Lung (tissue), 11 donors: ENCODE measurements at regions not wholly inside any gene's neighbourhood (a gene's known extent, or its start where the extent isn't known, plus 50 kb on each side); places are given as distances from the start of the nearest gene placed in this dataset.

Experiments used
- ATAC-seq: fragments of 200-7000 bp; cut with Tn5 transposase; one replicate; pipeline ENCODE4 v1.9.1; 2020; ENCODE audit warnings: moderate number of reproducible peaks; ENCODE audit not compliant: insufficient read depth, low FRiP score
- DNase-seq, 3 donors: peaks; one replicate each; pipeline ENCODE4 v3.0.0-alpha.2; 2013 to 2017
- H3K27ac ChIP-seq, 2 donors: one replicate each; pipeline ENCODE4 v1.5.1; 2013; ENCODE audit warnings: mild to moderate bottlenecking in 2 of 2, moderate library complexity in 2 of 2, control low read depth in 1 of 2, inconsistent platforms in 1 of 2, low read depth in 1 of 2, low read length in 1 of 2
- H3K27me3 ChIP-seq, 3 donors: one replicate each; pipeline ENCODE4 v1.5.1; 2013; ENCODE audit warnings: low read length in 2 of 3; ENCODE audit not compliant: control insufficient read depth in 3 of 3, insufficient read depth in 3 of 3
- H3K36me3 ChIP-seq, 4 donors: one replicate each; pipeline ENCODE4 v1.5.1; 2013; ENCODE audit warnings: low read length in 4 of 4, mild to moderate bottlenecking in 1 of 4, moderate library complexity in 1 of 4; ENCODE audit not compliant: control insufficient read depth in 4 of 4, insufficient read depth in 4 of 4
- H3K4me1 ChIP-seq, 5 donors: one replicate each; pipeline ENCODE4 v1.5.1; 2013; ENCODE audit warnings: low read length in 5 of 5, mild to moderate bottlenecking in 2 of 5, moderate library complexity in 1 of 5; ENCODE audit not compliant: control insufficient read depth in 5 of 5, insufficient read depth in 5 of 5
- H3K4me3 ChIP-seq: one replicate; pipeline ENCODE4 v1.5.1; 2013; ENCODE audit warnings: mild to moderate bottlenecking, control low read depth, moderate library complexity
- H3K9ac ChIP-seq, 2 donors: one replicate each; pipeline ENCODE4 v1.5.1; 2013; ENCODE audit warnings: low read length in 2 of 2, control low read depth in 1 of 2; ENCODE audit not compliant: insufficient read depth in 1 of 2
- H3K9me3 ChIP-seq, 4 donors: one replicate each; pipeline ENCODE4 v1.5.1; 2013; ENCODE audit warnings: low read length in 3 of 4, mild to moderate bottlenecking in 1 of 4, moderate library complexity in 1 of 4; ENCODE audit not compliant: control insufficient read depth in 4 of 4, insufficient read depth in 3 of 4
- CTCF ChIP-seq: IDR thresholded peaks from 2 replicates; pipeline ENCODE4 v1.5.1; 2012; ENCODE audit warnings: mild to moderate bottlenecking; ENCODE audit errors: control extremely low read depth, extremely low read depth
- whole genome bisulfite sequencing, 2 donors: extraction: QIAGEN DNeasy Blood & Tissue Kit; methylation state at CpG; one replicate each; pipeline ENCODE4 v1.1.7; 2013; 5-methylcytosine and 5-hydroxymethylcytosine counted together
- donor health status: control.
- donor health status: control.
- donor health status: Bipolar disorder and iron deficiency.
- donor health status: healthy.
- donor health status: DM: yes; HTN: yes; CAD: no.

DNA sequence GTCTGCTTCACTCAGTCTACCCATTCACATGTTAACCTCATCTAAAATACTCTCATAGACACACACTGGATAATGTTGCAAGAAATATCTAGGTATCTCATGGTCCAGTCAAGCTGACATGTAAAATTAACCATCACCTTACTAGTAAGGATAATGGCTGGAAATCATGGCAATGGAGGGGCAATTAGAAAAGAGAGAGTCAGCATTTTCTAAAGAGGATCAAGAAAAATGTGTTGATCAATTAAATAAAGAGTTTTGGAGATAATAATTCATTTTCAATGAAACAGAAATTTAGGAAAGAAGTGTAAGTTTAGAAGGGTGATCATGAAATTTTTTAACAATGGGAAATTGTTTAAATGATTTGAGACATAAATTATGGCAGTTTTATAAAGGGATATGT is 1914.1 kb upstream of the IGFBP7 start:
- Histone ChIP-seq H3K27ac (no peak overlapping the region), H3K9me3 (no peaks in the 10 kb centered on the region), H3K4me3 (no peak overlapping the region), H3K36me3 (no peaks in the 10 kb centered on the region), H3K27me3 (no peaks in the 10 kb centered on the region), H3K4me1 (no peaks in the 10 kb centered on the region), H3K9ac (no peak overlapping the region)
- DNase-seq (no peak), ATAC-seq (no peak)
- no peak for TF ChIP-seq CTCF

GRCh38 chr4:59037812-59038211 is 1927.6 kb upstream of the IGFBP7 start:
- no peaks in the 10 kb centered on the region for H3K4me1 ChIP-seq

GRCh38 chr4:59039046-59039445 is 1928.9 kb upstream of the IGFBP7 start:
- Histone ChIP-seq H3K27me3 (no peaks in the 10 kb centered on the region), H3K9ac (no peak overlapping the region), H3K4me3 (no peak overlapping the region), H3K36me3 (no peaks in the 10 kb centered on the region), H3K4me1 (no peaks in the 10 kb centered on the region), H3K27ac (no peak overlapping the region), H3K9me3 (no peaks in the 10 kb centered on the region)
- TF ChIP-seq CTCF: no peak
- DNase-seq (no peak), ATAC-seq (no peak)
- 95% methylated on average over 6 of the region's 6 CpGs for WGBS, 2 donors

More at GRCh38 chr4:59037812-59038211, 1927.6 kb upstream of the IGFBP7 start:
- Histone ChIP-seq H3K4me3 (no peak overlapping the region), H3K27me3 (no peaks in the 10 kb centered on the region), H3K27ac (no peak overlapping the region), H3K9ac (no peak overlapping the region), H3K9me3 (no peaks in the 10 kb centered on the region), H3K36me3 (no peaks in the 10 kb centered on the region)
- TF ChIP-seq CTCF: no peak
- DNase-seq (no peak), ATAC-seq (no peak)
- WGBS, 2 donors: 78 to 86% methylated on average over 1 of the region's 1 CpG

DNA sequence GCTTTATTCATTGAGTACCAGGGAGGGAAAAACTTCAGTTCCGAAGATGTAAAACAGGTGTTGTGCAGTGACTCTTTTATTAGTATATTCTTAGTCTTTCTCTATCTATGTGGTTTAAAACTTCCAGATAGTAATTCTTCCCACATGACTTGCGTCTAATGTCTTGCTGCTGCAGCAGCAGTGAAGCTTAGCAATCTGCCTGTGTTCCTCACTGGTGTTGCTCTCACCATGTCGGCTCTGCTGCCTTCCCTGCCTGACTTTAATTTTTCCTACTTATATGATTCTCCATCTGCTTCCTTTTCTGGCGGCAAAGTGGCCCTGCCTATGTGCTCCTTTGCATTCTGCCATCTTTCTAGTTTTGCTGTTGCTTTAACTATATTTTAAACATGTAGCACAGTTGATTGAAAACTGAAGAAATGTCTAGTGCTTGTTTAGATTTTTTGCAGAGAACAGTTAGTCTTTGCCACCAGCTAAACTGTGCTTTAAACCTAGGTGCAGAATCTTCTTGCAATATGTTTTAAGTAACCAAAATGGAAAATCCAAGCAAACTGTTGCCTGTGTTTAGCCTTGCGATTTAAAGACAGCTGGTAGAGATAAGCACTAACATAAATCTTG is 1934.2 kb upstream of the IGFBP7 start:
- Histone ChIP-seq H3K27ac (no peak overlapping the region), H3K4me3 (no peak overlapping the region), H3K9ac (no peak overlapping the region), H3K36me3 (no peaks in the 10 kb centered on the region), H3K9me3 (peaks cover 0 to 3% (median 0%) of the 10 kb centered on the region in 4 donors), H3K27me3 (no peaks in the 10 kb centered on the region), H3K4me1 (no peaks in the 10 kb centered on the region)
- no peak for TF ChIP-seq CTCF
- DNase-seq: no peak
- 67 to 70% methylated on average over 5 of the region's 5 CpGs for WGBS, 2 donors
- no peak for ATAC-seq
